AG20443 (cell line): ENCODE measurements at regions not wholly inside any gene's neighbourhood (a gene's known extent, or its start where the extent isn't known, plus 50 kb on each side); places are given as distances from the start of the nearest gene placed in this dataset.

Source experiments
- DNase-seq: peaks from one replicate; pipeline ENCODE4 v3.0.0; 2012; ENCODE audit warnings: low spot score, mixed read lengths

DNA sequence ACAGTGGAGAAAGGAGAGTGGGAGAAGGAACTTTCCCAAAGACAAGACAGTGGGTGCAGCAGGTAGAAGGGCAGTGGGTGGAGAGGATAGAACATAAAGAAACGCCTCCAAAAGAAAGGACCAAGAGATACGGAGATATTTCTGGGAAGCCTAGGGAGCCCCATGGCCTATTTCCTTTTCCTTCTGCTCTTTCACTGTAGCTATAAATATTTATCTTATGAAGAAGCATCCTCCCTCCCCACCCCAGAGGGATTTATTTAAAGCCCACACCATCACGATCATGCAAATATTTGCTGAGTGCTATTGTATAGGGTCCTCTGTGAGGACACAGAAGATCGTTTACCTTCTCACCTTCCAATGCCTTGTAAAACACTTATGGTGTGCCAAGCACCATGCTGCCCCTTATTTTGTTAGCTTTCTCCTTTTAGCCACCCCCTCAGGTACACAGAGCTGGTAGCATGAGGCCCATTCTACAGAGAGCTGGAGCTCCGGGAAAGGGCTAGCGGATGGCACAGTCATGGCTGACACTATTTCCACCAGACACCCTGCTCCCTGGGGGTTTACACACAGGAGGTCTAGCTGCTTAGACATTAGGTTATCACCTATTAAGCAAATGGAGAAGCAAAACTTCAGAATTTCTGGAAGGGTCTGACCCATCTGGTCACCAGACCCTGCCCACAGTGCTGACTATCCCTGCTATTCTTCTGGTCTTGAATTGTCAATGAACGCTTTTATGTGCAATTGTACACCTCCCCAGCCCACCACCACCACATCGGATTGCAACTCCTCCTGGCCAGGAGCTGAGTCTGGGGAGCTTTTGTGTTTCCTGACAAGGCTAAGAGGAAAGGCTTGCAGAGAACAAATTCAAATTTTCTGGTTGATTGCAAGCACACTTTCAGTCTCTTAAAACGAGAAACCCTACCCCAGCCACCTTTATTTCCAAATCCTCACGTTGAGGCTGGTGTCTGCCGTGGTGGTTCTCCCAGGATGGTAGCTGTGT is 91.8 kb upstream of the KLF7 start:
- no peak for DNase-seq

DNA sequence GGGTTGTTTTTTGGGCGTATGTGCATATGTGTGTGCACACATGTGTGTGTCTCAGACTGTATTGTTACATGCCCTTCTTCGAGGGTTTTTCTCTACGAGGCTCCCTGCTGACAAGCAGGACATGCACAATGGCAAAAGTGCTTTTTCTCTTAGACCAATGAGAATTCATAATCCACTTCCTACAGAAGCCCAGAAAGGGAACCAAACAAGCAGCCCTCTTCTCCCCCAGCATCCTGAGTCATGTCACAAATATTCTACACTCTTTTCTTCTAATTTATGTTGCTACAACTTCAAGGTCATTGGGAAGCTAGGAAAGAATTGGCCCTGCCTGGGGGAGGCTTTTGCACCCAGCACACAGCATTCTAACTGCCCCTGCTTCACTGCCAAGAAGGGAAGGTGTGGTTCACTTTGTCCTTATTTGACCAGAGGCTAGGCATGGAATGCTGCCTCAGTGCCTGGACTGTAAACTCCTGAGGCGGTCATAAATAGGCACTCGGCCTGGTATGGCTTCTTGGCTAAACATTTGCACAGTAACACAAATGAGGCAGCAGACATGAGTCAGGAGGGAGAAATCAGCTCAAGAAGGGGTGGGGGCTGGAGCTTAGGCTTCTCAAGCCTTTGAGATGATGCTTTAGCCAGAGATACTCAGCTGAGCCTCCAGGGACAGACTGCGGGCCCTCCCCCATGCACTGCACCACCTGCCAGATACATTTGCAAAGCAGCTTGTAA is 92.7 kb upstream of the KLF7 start:
- DNase-seq, result peak; percentile 91

GRCh38 chr2:207260021-207260420 is 94.3 kb upstream of the KLF7 start:
- peak; percentile 34 for DNase-seq

- DNase-seq, result no peak
Measured at GRCh38 chr2:207260947-207261346, 95.2 kb upstream of the KLF7 start.

DNA sequence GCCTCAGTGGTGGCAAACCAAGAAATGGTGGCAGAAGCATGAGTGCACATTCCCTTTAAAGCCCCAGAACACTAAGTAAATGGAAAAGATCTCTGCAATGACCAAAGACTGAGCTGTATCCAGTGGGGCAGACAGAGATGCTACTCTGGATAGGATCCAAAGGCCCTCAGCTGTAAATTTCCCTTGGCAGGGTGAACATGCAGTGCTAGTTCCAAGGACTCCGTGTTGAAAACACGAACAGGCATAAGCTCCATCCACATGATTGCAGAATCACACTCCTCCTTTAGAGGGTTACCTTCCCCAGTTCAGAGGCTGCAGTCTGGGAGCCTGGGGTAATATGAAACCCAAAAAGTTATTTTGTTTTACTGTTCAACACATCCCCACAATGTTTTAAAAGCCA is 98.6 kb upstream of the KLF7 start:
- no peak for DNase-seq

DNA sequence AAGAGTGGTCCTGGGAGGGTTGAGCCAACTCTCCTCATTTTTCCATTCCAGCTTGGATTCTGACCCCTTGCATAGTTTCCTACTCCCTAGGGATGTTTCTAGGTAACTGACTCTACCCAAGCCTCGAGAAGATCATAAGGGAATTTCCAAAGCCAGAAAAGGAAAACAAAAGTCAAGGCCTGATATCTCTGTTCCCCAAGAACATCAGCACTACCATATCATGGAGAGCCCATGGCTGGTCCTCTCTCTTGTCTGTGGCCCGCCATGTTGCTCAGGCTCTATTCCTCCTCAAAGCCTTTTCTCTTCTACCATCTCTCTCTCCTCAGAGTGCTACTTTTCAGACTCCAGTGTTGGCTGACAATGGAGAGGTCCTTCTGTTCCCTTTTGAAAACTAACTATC is 99.6 kb upstream of the KLF7 start:
- DNase-seq, result no peak

- no peak for DNase-seq
Measured at GRCh38 chr2:207265869-207266268, 100.1 kb upstream of the KLF7 start.

DNA sequence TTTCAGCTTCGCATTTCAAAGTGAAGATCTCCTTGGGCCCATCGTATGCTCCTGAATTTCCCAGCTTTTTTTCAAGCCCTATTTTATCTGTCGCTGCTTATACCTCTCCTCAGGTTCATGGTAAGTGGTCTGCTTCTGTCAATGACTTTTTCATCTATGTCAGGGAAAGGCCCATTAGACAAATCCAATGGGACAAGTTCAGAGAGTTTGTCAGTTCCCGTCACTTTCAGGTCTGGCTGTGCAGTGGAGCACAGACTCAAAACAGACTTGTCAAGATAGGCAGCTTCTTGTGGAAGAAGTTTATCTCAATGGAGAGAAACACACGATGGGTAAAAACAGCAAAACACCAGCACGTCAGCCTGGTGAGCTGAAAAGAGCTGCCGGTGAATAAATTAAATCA is 100.9 kb upstream of the KLF7 start:
- no peak for DNase-seq

DNA sequence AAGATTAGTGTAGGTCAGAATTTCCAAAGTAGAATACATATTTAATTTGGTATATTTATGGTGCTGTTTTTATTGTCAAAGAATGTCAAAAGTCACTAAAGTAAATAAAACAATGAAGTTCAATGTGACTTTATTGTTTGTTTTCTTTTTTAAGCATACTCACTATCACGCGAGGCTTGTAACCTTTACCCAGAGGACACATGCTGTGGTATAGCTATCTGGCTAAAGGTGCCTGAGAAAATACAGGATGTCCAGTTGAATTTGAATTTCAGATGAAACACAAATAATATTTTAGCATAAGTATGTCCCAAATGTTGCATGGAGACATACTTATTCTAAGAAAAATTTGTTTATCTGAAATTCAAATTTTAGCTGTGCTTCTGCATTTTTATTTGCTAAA is 103.3 kb upstream of the KLF7 start:
- DNase-seq, result no peak

DNA sequence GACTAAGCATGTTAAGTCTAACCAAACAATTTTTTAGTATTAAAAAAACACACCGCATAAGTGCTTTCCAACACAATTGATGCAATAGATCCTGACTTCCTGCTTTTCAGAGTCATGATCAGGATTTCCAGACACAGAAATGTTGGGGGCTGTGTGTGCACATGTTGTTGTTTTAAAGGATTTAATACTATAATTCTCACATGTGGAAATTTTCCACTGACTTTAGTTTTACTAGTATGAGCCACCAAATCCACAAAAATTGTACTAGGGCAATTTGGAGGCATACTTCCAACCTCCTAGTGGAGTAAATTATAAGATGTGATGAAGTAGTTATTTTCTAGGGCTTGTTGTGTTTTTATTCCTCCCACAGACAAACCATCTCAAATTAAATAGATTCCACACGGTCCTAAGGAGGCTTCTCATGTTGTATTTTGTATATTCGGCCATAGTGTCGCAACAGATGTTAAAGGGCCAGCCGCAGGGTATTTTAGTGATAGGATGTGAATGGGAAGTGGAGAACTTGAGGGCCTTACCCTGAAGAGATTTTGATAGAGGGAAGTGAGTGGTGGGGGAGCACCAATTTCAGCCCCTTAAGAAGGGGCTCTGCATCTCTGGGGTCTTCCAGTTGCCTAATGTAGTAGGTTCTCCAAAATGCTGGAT is 108.9 kb upstream of the KLF7 start:
- no peak for DNase-seq

- no peak for DNase-seq
Measured at GRCh38 chr2:207275779-207276178, 110.0 kb upstream of the KLF7 start.

GRCh38 chr2:207276248-207276647 is 110.5 kb upstream of the KLF7 start:
- no peak for DNase-seq

- DNase-seq, result no peak
Measured at GRCh38 chr2:207276858-207277257, 111.1 kb upstream of the KLF7 start.

GRCh38 chr2:207279520-207279919 is 113.8 kb upstream of the KLF7 start:
- no peak for DNase-seq

- no peak for DNase-seq
Measured at GRCh38 chr2:207281436-207281835, 115.7 kb upstream of the KLF7 start.

DNA sequence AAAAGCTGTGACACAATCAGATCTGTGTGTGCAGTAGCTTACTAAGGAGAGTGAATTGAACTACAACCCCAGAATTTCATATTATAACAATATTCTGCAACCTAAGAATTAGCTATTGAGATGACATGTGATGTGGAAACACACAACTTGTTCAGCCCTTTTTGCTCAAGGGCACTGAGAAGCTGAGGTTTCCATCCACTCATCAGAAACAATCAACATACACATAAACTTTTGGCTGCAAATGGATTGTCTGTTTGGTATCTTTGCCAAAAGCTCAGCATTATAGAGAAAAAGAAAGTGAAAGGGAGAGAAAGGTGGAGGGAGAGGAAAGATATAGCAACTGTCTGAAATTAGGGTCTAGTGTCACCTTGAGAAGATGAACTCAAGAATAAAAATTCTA is 117.2 kb upstream of the KLF7 start:
- no peak for DNase-seq

GRCh38 chr2:207283356-207283755 is 117.6 kb upstream of the KLF7 start:
- DNase-seq, result no peak

DNA sequence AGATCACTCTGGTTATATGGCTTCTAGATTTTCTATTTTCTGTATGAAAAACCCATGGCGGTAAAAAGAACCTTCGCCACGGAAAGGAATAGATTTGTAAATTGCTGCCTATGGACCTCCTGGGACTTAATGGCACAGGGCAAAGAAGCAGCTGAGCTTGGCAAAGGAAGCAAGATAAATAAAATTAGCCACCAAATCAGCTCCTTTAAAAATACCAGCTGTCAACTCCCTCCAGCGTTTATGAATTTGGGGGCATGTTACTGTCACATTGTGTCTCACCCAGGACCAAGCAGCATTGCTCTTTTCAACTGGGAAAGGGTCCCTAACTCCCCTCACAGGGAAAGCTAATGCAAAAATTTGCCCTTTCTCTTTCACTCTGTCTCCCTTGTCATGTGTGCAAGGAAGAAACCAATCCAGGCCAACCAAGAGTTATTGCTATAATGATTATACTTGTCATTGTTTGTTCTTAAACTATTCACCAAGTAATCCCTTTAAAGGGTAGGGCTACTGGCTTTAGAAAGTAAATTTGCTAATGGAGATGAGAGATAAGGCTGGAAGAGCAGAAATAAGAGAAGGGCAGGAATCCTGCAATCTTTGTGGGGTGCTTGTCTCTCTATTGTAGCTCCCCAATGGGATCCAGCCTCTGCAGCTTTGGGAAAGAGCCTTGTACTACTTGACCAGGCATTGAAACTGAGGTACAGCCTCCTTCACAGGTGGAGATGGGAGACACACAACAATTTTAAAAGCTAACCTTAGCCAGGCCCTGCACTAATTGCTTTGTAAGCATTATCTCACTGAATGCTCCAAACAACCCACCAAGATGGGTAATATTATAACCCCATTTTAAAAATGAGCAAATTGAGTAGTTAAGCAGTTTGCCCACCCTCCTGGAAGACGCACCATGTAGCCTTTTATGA is 119.1 kb upstream of the KLF7 start:
- DNase-seq, result no peak

DNA sequence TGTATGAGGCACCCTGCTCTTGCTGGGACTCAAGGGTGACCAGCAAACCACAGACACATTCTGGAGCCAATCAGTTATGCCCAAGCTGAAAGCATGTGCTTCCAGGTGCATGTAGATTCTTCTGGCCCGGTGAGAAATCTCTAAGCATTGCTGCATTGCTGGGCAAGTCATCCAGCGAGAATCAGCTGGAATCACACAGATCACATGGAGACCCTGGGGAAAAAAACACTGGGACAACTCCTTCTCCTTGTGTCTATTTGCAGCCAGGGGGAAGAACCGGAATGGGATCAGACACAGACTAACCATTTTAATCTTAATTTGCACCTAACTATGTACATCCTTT is 119.7 kb upstream of the KLF7 start:
- no peak for DNase-seq

GRCh38 chr2:207286106-207286505 is 120.4 kb upstream of the KLF7 start:
- no peak for DNase-seq

DNA sequence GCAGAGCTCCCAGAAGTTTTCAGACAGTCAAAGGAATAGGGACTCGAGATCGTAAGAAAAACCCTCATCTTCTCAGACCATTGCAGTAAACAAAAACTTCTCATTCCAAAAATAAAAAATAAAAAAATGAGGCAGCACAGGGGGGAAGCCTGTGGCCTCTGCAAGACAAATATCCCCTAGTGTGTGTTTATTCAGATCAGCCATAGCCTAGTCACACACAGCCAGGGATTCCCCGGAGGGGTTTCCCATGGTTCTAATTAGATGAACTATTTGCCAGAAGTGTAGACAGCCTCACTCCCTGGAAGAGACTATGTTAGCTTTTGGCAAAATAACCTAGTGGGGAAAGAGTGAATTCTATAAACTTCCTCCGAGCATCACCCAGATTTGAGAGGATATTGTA is 122.9 kb upstream of the KLF7 start:
- DNase-seq, result no peak
